Activated CD4-positive, alpha-beta T cell treated with anti-CD3 and anti-CD28 coated beads for 36 hours (primary cell): ENCODE measurements at regions not wholly inside any gene's neighbourhood (a gene's known extent, or its start where the extent isn't known, plus 50 kb on each side); places are given as distances from the start of the nearest gene placed in this dataset.
"Not testable (repeated sequence)": the region's sequence is repeated elsewhere in the genome, so short reads cannot be mapped to it uniquely, and the experiment has no call there.

Experiments
- ATAC-seq: fragments of 200-7000 bp; cut with Tn5 transposase; one replicate; pipeline ENCODE4 v1.10.0; 2021; ENCODE audit warnings: mild to moderate bottlenecking, moderate library complexity
- CTCF ChIA-PET: fragments of 350-600 bp; sonication (Branson Sonifier 250); formaldehyde crosslinking; loops from one replicate; lab custom pipeline; 2021; ENCODE audit warnings: antibody characterized with exemption; lab: Charles Lee
- POLR2A ChIA-PET: fragments of 350-600 bp; sonication (Branson Sonifier 250); formaldehyde crosslinking; loops from one replicate; lab custom pipeline; 2021; ENCODE audit warnings: antibody characterized with exemption, inconsistent platforms; lab: Charles Lee
- DNase-seq: peaks from one replicate; pipeline ENCODE4 v3.0.0-alpha.2; 2020
- H3K27ac Mint-ChIP-seq: one replicate; pipeline ENCODE4 v1.8.0; 2021; ENCODE audit warnings: mixed read lengths
- H3K27me3 Mint-ChIP-seq: one replicate; pipeline ENCODE4 v1.8.0; 2021; ENCODE audit warnings: mixed read lengths
- H3K36me3 Mint-ChIP-seq: one replicate; pipeline ENCODE4 v1.8.0; 2021; ENCODE audit warnings: low read depth, mixed read lengths
- H3K4me1 Mint-ChIP-seq: one replicate; pipeline ENCODE4 v1.8.0; 2021; ENCODE audit warnings: mixed read lengths
- H3K4me3 Mint-ChIP-seq: one replicate; pipeline ENCODE4 v1.8.0; 2021; ENCODE audit warnings: mild to moderate bottlenecking, moderate library complexity, mixed read lengths
- H3K9me3 Mint-ChIP-seq: one replicate; pipeline ENCODE4 v1.8.0; 2021; ENCODE audit warnings: low read depth, mixed read lengths
- intact Hi-C, 2 experiments: fragments of 100-400 bp; cut with DNase I in 1 of 2; cut with micrococcal nuclease in 1 of 2; formaldehyde crosslinking; loops; one replicate each; pipeline versions ENCODE4 v1.14.2 to v1.15.1; 2022 to 2024; cut with DNase I, micrococcal nuclease

- ATAC-seq, H3K27ac Mint-ChIP-seq, DNase-seq, H3K4me1 Mint-ChIP-seq, H3K27me3 Mint-ChIP-seq, H3K9me3 Mint-ChIP-seq, H3K36me3 Mint-ChIP-seq, CTCF ChIA-PET, POLR2A ChIA-PET, H3K4me3 Mint-ChIP-seq, intact Hi-C loops: not testable (repeated sequence)
Measured at GRCh38 chrX:52298968-52299367, 69.9 kb upstream of the XAGE2 start.

- POLR2A ChIA-PET, DNase-seq, H3K9me3 Mint-ChIP-seq, H3K27ac Mint-ChIP-seq, H3K4me1 Mint-ChIP-seq, ATAC-seq, H3K27me3 Mint-ChIP-seq, CTCF ChIA-PET, H3K4me3 Mint-ChIP-seq, intact Hi-C loops, H3K36me3 Mint-ChIP-seq: not testable (repeated sequence)
Measured at GRCh38 chrX:52308532-52308931, 60.3 kb upstream of the XAGE2 start.
